Ovary (tissue), 7 donors: ENCODE measurements at regions not wholly inside any gene's neighbourhood (a gene's known extent, or its start where the extent isn't known, plus 50 kb on each side); places are given as distances from the start of the nearest gene placed in this dataset.
"Not testable (repeated sequence)": the region's sequence is repeated elsewhere in the genome, so short reads cannot be mapped to it uniquely, and the experiment has no call there.

Source experiments
- DNase-seq, 5 donors: peaks; one replicate each; pipeline ENCODE4 v3.0.0-alpha.2; 2019 to 2020
- H3K27ac ChIP-seq, 2 donors: fragments of 200-600 bp; one replicate each; pipeline versions ENCODE4 v1.5.1 to v1.8.0; 2019 to 2022
- H3K27me3 ChIP-seq: fragments of 200-600 bp; one replicate; pipeline ENCODE4 v1.8.0; 2022
- H3K36me3 ChIP-seq: fragments of 200-600 bp; sonication (generic); one replicate; pipeline ENCODE4 v1.5.1; 2019
- H3K4me1 ChIP-seq: one replicate; pipeline ENCODE4 v1.8.1; 2013; ENCODE audit warnings: mild to moderate bottlenecking, moderate library complexity; ENCODE audit not compliant: insufficient read depth
- H3K4me3 ChIP-seq: fragments of 200-600 bp; sonication (generic); one replicate; pipeline ENCODE4 v1.5.1; 2017
- H3K9me3 ChIP-seq, 2 donors: fragments of 200-600 bp in 1 of 2; sonication (generic) in 1 of 2; one replicate each; pipeline versions ENCODE4 v1.5.1 to v1.8.1; 2013 to 2019; ENCODE audit warnings: mild to moderate bottlenecking in 1 of 2, moderate library complexity in 1 of 2
- EP300 ChIP-seq: sonication (generic); formaldehyde crosslinking; IDR thresholded peaks from one replicate; pipeline ENCODE4 v1.6.1; 2017; ENCODE audit warnings: antibody characterized with exemption
- POLR2A ChIP-seq: fragments of 450-650 bp; IDR thresholded peaks from one replicate; pipeline ENCODE4 v1.6.1; 2017; ENCODE audit warnings: antibody characterized with exemption, mild to moderate bottlenecking, moderate library complexity
- WGBS, 3 donors: extraction: QIAGEN DNeasy Blood & Tissue Kit in 1 of 3; methylation state at CpG; one replicate each; pipeline versions ENCODE4 v1.1.5 to v1.1.7; 2013 to 2017; 5-methylcytosine and 5-hydroxymethylcytosine counted together
- intact Hi-C, 4 donors: fragments of 100-400 bp; cut with DNase I; formaldehyde crosslinking; loops; one replicate each; pipeline versions ENCODE4 v1.11.0 to v1.15.1; 2022 to 2023
- TF ChIP-seq, protein P1 (sequence below), 3 donors: fragments of 450-650 bp in 2 of 3; fragments of 200-600 bp in 1 of 3; IDR thresholded peaks; one replicate each; pipeline versions ENCODE4 v1.5.1 to v1.8.0; 2016 to 2022; ENCODE audit warnings: antibody characterized with exemption in 3 of 3, mild to moderate bottlenecking in 1 of 3
- donor health status: DM: no; HTN: no; CAD: no; lungs with moderate emphysema.
- donor health status: DM: no; HTN: no; CAD: no.
- donor health status: Bipolar disorder and iron deficiency.
- donor health status: DM: no; HTN: no; CAD: no.
- donor health status: DM: yes; HTN: yes; CAD: no.

DNA sequence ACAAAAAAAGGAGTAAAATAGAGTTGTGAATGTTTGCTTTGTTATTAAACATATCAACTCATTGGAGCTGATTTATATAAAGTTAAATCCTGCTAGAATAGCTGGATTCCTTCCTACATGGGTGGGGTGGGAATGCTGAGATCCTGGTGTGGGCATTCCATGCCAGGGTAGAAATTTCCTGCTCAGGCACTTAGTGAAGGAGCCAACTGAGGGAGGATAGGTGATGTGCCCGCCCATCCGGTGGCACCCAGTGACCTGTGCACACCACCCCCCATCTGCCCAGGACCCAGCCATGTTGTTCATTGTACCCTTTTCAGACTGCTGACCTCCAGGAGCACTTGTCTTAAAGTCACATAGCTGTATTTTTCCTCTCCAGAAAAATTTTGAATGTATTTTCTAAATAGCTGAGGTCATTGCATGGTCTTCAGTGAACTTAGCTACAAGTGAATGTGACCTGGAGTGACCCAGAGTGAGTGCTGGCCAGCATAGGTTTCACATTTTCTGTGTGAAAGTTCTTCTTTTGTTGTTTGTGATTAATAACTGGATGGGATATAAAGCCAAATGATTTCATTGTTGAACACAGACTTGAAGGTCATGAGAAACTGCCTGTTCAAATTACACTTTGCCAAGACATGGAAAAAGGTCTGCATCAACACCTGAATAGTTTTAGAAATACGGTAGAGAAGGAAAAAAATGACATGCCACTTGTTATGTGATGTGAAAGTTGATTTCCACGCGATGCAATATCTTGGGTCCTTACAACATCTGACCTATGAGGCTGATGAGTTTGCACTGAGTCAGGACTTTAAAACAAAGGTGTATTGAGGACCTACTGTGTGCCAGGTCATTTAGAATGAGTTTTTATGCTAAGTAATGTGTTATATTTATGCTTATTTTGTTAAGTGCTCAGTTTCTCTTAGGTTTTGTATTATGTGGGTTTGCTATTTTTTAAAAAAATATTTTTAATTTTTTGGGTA is 77.2 kb downstream of the UTRN start:
- peaks cover 5% of the 10 kb centered on the region for H3K4me1 ChIP-seq
- H3K9me3 ChIP-seq = no peaks in the 10 kb centered on the region
- no peak for DNase-seq
- TF ChIP-seq EP300 (no peak), POLR2A (no peak)
- TF ChIP-seq, protein P1, sequence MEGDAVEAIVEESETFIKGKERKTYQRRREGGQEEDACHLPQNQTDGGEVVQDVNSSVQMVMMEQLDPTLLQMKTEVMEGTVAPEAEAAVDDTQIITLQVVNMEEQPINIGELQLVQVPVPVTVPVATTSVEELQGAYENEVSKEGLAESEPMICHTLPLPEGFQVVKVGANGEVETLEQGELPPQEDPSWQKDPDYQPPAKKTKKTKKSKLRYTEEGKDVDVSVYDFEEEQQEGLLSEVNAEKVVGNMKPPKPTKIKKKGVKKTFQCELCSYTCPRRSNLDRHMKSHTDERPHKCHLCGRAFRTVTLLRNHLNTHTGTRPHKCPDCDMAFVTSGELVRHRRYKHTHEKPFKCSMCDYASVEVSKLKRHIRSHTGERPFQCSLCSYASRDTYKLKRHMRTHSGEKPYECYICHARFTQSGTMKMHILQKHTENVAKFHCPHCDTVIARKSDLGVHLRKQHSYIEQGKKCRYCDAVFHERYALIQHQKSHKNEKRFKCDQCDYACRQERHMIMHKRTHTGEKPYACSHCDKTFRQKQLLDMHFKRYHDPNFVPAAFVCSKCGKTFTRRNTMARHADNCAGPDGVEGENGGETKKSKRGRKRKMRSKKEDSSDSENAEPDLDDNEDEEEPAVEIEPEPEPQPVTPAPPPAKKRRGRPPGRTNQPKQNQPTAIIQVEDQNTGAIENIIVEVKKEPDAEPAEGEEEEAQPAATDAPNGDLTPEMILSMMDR (IDR thresholded peaks at IDR 0.05) = no peak
- H3K27me3 ChIP-seq = no peaks in the 10 kb centered on the region
- 59 to 69% (median 63%) methylated on average over 5 of the region's 5 CpGs for WGBS, 3 donors
- no peaks in the 10 kb centered on the region for H3K36me3 ChIP-seq
- no peak overlapping the region for H3K4me3 ChIP-seq
- intact Hi-C loops = no loop called here
- no peak overlapping the region for H3K27ac ChIP-seq

DNA sequence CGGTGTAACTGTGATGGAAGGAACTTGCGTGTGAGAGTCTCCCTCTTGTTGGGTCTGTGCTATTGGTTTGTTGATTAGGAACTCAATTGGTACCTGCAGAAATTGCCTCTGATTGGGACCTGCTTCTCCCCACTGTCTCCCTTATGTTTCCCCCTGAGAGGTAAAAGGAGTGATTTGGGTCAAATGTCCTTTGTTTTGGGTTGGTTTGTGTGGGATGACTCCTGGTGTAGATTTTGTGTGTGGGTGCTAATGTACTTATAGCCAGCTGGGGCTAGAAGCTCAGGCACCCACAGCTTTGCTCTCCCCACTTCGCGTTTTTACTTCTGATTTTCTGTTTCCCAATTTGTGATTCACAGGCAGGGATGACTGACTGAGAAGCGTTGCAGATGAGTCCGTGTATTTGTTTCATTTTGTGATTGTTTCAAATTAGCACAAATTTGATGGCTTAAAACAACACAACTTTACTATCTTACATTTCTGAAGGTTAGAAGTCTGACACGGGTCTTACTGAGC is 79.1 kb downstream of the UTRN start:
- no peak for TF ChIP-seq EP300
- TF ChIP-seq POLR2A = no peak
- TF ChIP-seq, protein P1 (IDR thresholded peaks at IDR 0.05) = no peak
- no peak for DNase-seq
- intact Hi-C loops = no loop called here
- 89 to 93% (median 92%) methylated on average over 7 of the region's 7 CpGs for WGBS, 3 donors
- Histone ChIP-seq H3K4me3 (no peak overlapping the region), H3K27me3 (no peaks in the 10 kb centered on the region), H3K9me3 (no peaks in the 10 kb centered on the region), H3K27ac (no peak overlapping the region), H3K4me1 (peaks cover 5% of the 10 kb centered on the region), H3K36me3 (no peaks in the 10 kb centered on the region)

DNA sequence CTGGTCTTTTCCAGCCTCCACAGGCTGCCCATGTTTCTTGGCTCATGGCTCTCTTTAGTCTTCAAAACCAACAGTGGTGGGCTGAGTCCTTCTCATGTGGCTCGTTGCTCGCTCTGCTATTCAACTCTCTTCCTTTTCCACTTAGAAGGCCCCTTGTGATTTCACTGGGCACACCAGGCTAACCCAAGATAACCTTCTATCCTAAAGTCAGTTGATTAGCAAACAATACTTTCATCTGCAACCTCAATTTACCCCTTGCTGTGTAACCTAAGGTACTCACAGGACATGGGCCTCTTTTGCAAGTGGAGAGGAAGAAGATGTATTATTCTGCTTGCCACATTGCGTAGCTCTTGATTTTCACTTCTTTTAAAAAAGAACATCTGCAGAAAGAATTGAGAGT is 79.6 kb downstream of the UTRN start:
- no peak overlapping the region for H3K4me3 ChIP-seq
- H3K27ac ChIP-seq = no peak overlapping the region
- whole genome bisulfite sequencing, 3 donors = 91 to 94% (median 93%) methylated on average over 3 of the region's 3 CpGs

DNA sequence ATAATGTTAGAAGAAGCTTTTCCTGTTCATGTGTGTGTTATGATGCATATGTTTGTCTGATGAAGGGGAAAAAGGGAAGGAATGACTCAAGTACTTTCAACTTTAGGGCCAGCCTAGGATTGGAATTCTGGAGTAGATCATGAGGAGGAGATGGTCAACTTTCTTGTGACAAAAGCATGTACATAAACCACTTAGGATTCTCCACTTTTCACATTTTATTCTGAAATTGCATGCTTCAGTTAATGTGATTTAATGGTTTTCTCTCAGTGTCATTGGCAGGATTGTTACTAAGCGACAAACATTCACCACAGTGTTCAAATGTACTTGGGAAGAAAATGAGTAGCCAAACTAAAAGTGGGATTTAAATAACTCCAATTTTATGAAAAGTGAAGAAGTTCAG is 80.1 kb downstream of the UTRN start:
- TF ChIP-seq, protein P1 (IDR thresholded peaks at IDR 0.05) = no peak
- H3K27ac ChIP-seq = no peak overlapping the region
- WGBS, 3 donors = 92 to 99% (median 96%) methylated on average over 1 of the region's 1 CpG
- intact Hi-C loops = no loop called here
- DNase-seq = no peak
- H3K4me1 ChIP-seq = peaks cover 4% of the 10 kb centered on the region
- no peaks in the 10 kb centered on the region for H3K27me3 ChIP-seq
- no peaks in the 10 kb centered on the region for H3K36me3 ChIP-seq
- no peaks in the 10 kb centered on the region for H3K9me3 ChIP-seq
- no peak overlapping the region for H3K4me3 ChIP-seq

More for the DNA sequence above, 79.6 kb downstream of the UTRN start:
- no peak for DNase-seq
- H3K4me1 ChIP-seq = peaks cover 5% of the 10 kb centered on the region
- intact Hi-C loops = no loop called here
- no peak for TF ChIP-seq EP300
- no peak for TF ChIP-seq POLR2A
- TF ChIP-seq, protein P1 (IDR thresholded peaks at IDR 0.05) = no peak
- no peaks in the 10 kb centered on the region for H3K9me3 ChIP-seq
- no peaks in the 10 kb centered on the region for H3K27me3 ChIP-seq
- H3K36me3 ChIP-seq = no peaks in the 10 kb centered on the region

DNA sequence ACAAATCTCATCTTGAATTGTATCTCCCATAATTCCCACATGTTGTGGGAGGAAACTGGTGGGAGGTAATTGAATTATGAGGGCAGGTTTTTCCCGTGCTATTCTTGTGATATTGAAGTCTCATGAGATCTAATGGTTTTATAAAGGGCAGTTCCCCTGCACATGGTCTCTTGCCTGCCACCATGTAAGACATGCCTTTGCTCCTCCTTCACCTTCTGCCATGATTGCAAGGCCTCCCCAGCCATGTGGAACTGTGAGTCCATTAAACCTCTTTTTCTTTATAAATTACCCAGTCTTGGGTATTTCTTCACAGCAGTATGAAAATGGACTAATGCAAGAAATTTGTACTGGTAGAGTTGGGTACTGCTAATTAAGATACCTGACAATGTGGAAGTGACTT is 84.6 kb downstream of the UTRN start:
- WGBS, 3 donors = 79 to 84% (median 79%) methylated on average over 1 of the region's 1 CpG
- intact Hi-C loops, H3K27me3 ChIP-seq, H3K9me3 ChIP-seq, H3K36me3 ChIP-seq, H3K27ac ChIP-seq, H3K4me1 ChIP-seq, DNase-seq, H3K4me3 ChIP-seq: not testable (repeated sequence)
